Hepatocyte (in vitro differentiated cells): ENCODE measurements at regions not wholly inside any gene's neighbourhood (a gene's known extent, or its start where the extent isn't known, plus 50 kb on each side); places are given as distances from the start of the nearest gene placed in this dataset.

Experiments used
- CTCF ChIP-seq: fragments of 200-600 bp; sonication (generic); IDR thresholded peaks from 2 replicates; pipeline ENCODE4 v1.5.1; 2016; ENCODE audit warnings: antibody characterized with exemption, mild to moderate bottlenecking; ENCODE audit not compliant: poor library complexity
- EZH2 ChIP-seq: fragments of 200-600 bp; sonication (generic); IDR thresholded peaks from 2 replicates; pipeline ENCODE4 v1.6.1; 2016; ENCODE audit warnings: antibody characterized with exemption, mild to moderate bottlenecking, borderline replicate concordance
- EZH2phosphoT487 ChIP-seq: fragments of 200-600 bp; sonication (generic); IDR thresholded peaks from one replicate; pipeline ENCODE4 v1.6.1; 2018; ENCODE audit warnings: antibody characterized with exemption, mild to moderate bottlenecking, low read depth, moderate library complexity; ENCODE audit not compliant: unreplicated experiment, severe bottlenecking

- TF ChIP-seq CTCF: no peak
- TF ChIP-seq EZH2: no peak
- no peak for TF ChIP-seq EZH2phosphoT487
These were observed 63.3 kb upstream of the VCX start for GRCh38 chrX:7779644-7780043.
